NB4 (cell line): ENCODE measurements at regions not wholly inside any gene's neighbourhood (a gene's known extent, or its start where the extent isn't known, plus 50 kb on each side); places are given as distances from the start of the nearest gene placed in this dataset.

Experiments
- MYC ChIP-seq: IDR thresholded peaks from 2 replicates; pipeline ENCODE4 v1.6.1; 2011; ENCODE audit warnings: low read depth, low read length
- POLR2A ChIP-seq: IDR thresholded peaks from 2 replicates; pipeline ENCODE4 v1.6.1; 2011; ENCODE audit warnings: mild to moderate bottlenecking; ENCODE audit not compliant: insufficient read length; ENCODE audit errors: extremely low read depth
- TF ChIP-seq, protein P1 (sequence below): IDR thresholded peaks from one replicate; pipeline ENCODE4 v1.5.1; 2012; ENCODE audit warnings: low read depth, low read length
- TF ChIP-seq, protein P2 (sequence below): IDR thresholded peaks from 2 replicates; pipeline ENCODE4 v1.6.1; 2011; ENCODE audit warnings: low read depth, low read length

GRCh38 chr4:26051240-26051639 is 137.2 kb downstream of the SMIM20 start:
- TF ChIP-seq, protein P1, sequence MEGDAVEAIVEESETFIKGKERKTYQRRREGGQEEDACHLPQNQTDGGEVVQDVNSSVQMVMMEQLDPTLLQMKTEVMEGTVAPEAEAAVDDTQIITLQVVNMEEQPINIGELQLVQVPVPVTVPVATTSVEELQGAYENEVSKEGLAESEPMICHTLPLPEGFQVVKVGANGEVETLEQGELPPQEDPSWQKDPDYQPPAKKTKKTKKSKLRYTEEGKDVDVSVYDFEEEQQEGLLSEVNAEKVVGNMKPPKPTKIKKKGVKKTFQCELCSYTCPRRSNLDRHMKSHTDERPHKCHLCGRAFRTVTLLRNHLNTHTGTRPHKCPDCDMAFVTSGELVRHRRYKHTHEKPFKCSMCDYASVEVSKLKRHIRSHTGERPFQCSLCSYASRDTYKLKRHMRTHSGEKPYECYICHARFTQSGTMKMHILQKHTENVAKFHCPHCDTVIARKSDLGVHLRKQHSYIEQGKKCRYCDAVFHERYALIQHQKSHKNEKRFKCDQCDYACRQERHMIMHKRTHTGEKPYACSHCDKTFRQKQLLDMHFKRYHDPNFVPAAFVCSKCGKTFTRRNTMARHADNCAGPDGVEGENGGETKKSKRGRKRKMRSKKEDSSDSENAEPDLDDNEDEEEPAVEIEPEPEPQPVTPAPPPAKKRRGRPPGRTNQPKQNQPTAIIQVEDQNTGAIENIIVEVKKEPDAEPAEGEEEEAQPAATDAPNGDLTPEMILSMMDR = no peak
- TF ChIP-seq POLR2A = no peak
- TF ChIP-seq, protein P2, sequence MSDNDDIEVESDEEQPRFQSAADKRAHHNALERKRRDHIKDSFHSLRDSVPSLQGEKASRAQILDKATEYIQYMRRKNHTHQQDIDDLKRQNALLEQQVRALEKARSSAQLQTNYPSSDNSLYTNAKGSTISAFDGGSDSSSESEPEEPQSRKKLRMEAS = no peak
- TF ChIP-seq MYC = no peak
